ENCODE measurements at regions not wholly inside any gene's neighbourhood (a gene's known extent, or its start where the extent isn't known, plus 50 kb on each side); places are given as distances from the start of the nearest gene placed in this dataset.

DNA sequence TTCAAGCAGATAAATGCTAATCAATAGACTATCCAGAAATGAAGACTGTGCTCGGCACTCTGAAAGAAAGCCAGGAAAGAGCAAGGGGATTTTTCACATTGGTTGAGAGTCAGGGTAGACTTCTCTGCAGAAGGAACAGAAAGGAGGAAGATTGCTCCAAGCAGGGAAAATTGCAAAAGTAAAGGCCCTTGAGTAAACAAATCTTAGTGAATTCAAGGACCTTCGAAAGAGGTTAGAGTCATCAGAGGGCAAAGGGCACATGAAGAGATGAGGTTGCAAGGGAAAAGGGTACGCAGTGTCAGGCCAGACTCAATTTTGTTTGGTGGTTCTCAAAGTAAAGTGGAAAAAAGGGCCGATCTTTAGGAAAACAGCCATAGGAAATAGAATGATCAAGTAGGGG is 157.6 kb upstream of the RAI14 start:
- in situ Hi-C loops (cut with MboI; ENCODE audit: low pct_unique_long_range_greater_than_20kb, low sequenced_read_pairs, unreplicated experiment), result no loop called here
- DNase-seq (ENCODE audit: low spot score), result no peak
- TF ChIP-seq, protein P1, sequence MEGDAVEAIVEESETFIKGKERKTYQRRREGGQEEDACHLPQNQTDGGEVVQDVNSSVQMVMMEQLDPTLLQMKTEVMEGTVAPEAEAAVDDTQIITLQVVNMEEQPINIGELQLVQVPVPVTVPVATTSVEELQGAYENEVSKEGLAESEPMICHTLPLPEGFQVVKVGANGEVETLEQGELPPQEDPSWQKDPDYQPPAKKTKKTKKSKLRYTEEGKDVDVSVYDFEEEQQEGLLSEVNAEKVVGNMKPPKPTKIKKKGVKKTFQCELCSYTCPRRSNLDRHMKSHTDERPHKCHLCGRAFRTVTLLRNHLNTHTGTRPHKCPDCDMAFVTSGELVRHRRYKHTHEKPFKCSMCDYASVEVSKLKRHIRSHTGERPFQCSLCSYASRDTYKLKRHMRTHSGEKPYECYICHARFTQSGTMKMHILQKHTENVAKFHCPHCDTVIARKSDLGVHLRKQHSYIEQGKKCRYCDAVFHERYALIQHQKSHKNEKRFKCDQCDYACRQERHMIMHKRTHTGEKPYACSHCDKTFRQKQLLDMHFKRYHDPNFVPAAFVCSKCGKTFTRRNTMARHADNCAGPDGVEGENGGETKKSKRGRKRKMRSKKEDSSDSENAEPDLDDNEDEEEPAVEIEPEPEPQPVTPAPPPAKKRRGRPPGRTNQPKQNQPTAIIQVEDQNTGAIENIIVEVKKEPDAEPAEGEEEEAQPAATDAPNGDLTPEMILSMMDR (IDR thresholded peaks at IDR 0.05; ENCODE audit: extremely low read depth, insufficient read depth, missing control alignments), result no peak

DNA sequence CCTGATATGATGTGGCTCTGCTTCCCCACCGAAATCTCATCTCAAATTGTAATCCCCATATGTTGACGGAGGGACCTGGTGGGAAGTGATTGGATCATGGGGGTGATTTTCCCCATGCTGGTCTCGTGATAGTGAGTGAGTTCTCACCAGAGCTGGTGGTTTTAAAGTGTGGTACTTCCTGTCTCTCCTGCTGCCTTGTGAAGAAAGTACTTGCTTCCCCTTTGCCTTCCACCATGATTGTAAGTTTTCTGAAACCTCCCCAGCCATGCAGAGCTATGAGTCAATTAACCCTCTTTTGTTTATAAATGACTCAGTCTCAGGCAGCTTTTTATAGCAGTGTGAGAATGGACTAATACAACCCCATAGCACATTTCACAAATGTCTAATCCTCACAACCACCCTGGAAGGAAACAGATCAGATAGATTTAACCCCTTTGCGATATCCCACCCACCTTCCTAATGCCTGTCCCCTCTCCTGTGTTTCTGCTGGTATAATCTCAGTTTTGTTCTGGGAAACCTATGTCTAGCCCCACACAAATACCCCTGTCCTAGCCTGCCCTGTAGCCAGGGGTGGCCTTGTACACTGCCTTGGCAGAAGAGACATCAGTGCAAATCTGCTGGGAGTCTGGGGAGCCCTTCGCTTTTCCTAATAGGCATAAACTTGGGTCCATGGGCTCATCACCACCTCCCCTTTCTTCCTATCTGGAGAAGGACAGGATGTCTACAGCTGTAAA is 157.0 kb upstream of the RAI14 start:
- TF ChIP-seq, protein P1 (IDR thresholded peaks at IDR 0.05; ENCODE audit: extremely low read depth, insufficient read depth, missing control alignments), result no peak
- in situ Hi-C loops (cut with MboI; ENCODE audit: low pct_unique_long_range_greater_than_20kb, low sequenced_read_pairs, unreplicated experiment), result no loop called here
- no peak for DNase-seq (ENCODE audit: low spot score)

DNA sequence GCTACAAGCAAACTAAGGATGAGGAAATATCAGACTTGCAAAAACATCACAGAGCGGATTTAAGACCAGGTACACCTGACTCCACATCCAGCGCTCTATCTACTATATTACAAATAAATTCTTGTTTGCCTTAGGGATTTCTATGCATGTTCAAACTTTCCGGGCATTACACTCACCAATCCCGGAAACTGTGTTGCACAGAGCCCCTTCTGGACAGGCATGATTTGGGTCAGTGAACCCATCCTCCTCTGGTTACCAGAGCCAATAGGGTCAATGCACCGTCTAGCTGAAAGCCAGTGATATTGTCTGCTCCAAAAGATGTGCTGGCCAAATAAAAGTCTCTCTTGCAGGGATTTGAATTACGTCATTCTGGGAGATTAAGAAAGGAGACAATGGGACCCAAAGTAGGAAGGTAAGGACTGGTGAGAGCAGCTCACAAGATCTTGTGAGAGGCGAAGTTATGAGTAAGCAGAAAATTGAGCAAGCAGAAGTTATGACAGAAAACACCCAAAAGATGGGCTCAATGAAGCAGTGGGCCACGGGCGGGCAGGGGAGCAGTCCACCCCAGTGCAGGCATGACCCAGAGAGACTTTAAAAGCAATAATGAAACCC is 155.8 kb upstream of the RAI14 start:
- in situ Hi-C loops (cut with MboI; ENCODE audit: low pct_unique_long_range_greater_than_20kb, low sequenced_read_pairs, unreplicated experiment), result no loop called here
- DNase-seq (ENCODE audit: low spot score), result no peak
- TF ChIP-seq, protein P1 (IDR thresholded peaks at IDR 0.05; ENCODE audit: extremely low read depth, insufficient read depth, missing control alignments), result no peak

DNA sequence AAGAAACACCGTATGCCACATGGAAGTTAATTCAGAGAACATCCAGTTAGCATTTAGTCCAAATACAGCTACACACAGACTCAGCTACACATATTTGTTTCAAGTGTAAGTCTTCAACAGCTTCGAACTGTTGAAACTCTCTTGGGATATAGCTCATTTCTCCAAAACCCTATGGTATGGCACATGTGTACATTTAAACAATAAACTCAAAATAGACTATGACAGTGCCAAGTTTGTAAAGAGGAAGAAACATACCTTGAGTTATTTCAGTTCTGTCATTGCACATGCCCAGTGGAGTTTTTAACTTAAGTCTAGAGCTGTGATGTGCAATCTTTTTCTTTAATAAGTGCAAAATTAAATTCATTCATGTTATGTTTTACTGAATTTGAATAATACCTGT is 155.1 kb upstream of the RAI14 start:
- no peak for DNase-seq (ENCODE audit: low spot score)
- TF ChIP-seq, protein P1 (IDR thresholded peaks at IDR 0.05; ENCODE audit: extremely low read depth, insufficient read depth, missing control alignments), result no peak
- in situ Hi-C loops (cut with MboI; ENCODE audit: low pct_unique_long_range_greater_than_20kb, low sequenced_read_pairs, unreplicated experiment), result no loop called here

DNA sequence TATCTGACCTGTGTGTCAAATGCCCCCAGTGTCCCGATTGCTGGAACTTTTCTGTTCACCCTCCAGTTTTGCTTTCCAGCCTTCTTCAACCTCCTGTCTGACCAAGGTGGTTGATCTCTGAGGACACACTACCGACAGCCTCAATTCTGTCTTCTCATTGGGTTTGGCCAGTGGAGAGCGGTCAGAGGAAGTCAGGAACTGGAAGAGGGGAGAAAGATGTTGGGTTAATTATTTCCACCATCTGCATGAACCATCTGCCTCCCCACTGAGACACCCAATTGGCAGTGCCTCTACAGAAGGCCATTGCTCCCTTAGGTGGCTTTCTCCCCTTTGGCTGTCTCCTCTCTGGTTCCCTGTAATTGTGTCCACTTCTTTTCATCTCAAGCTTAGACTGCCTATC is 154.3 kb upstream of the RAI14 start:
- in situ Hi-C loops (cut with MboI; ENCODE audit: low pct_unique_long_range_greater_than_20kb, low sequenced_read_pairs, unreplicated experiment), result no loop called here
- DNase-seq (ENCODE audit: low spot score), result no peak
- TF ChIP-seq, protein P1 (IDR thresholded peaks at IDR 0.05; ENCODE audit: extremely low read depth, insufficient read depth, missing control alignments), result no peak

DNA sequence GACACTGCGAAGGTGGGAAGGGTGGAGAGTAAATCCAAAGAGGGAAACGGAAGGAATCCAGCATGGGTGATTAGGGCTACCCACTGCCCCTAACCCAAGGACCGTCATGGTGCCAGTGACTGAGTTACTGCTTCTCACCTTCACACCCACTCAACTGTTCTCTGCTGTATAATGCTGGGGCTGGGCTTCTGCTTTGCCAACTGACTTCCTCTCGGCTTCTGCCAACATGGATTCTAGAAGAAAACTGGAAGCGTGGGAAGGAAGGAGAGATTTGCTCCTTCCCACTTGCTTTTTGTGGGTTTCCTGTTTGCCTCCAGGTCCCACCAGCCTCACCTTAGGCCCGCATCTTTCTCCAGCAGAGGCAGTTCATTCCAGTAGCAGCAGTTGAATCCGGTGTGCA is 153.5 kb upstream of the RAI14 start:
- in situ Hi-C loops (cut with MboI; ENCODE audit: low pct_unique_long_range_greater_than_20kb, low sequenced_read_pairs, unreplicated experiment), result no loop called here
- TF ChIP-seq, protein P1 (IDR thresholded peaks at IDR 0.05; ENCODE audit: extremely low read depth, insufficient read depth, missing control alignments), result no peak
- DNase-seq (ENCODE audit: low spot score), result no peak
